ENCODE measurements at regions not wholly inside any gene's neighbourhood (a gene's known extent, or its start where the extent isn't known, plus 50 kb on each side); places are given as distances from the start of the nearest gene placed in this dataset.

DNA sequence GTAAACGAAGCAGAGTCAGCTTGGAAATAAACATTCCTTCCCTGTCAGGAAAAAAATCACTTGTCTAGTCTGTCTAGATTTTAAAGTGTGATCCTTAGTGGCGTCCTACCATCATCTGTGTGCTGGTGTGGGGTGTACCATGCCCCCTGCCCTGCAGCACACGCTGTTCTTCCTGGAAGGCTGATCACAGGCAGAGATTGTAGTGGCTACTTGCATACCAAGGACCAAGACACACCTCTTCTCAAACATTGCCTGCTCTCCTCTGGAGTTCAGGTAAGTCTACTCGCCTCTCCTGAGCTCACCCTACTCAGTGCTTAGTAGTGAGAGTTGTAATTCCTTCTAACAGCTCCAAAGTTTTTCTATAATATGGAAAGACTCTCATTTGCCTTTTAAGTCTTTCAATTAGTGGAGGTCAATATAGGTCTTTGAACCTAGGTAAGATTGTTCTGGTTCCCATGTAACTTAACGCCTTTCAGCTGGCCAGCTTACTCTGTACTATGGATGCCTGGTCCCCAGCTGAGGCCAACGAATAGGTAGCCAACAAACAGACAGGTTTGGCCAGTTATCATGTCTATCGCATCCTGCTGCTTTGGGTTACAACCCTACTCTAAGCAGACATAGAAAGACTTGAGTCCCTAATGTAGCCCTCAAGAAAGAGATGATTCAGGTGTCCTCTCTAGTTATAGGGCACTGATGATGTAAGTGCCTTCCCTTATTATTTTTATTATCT is 55.4 kb downstream of the XCL1 start:
- Histone ChIP-seq H3K4me2 (ENCODE audit: low read length) (no peak overlapping the region), H3F3A (ENCODE audit: control insufficient read depth, insufficient read depth) (no peaks in the 10 kb centered on the region), H3K9me2 (replicated peaks; ENCODE audit: control insufficient read depth, low read length) (no peaks in the 10 kb centered on the region), H3K4me3 (ENCODE audit: low read length) (no peak overlapping the region), H3K27me3 (ENCODE audit: control insufficient read depth, low read length) (no peaks in the 10 kb centered on the region), H3K36me3 (ENCODE audit: control insufficient read depth, low read length) (no peaks in the 10 kb centered on the region), H3K27ac (ENCODE audit: low read depth, low read length) (no peak overlapping the region), H3K9me3 (ENCODE audit: control insufficient read depth, insufficient read depth, low read length) (no peaks in the 10 kb centered on the region), H4K20me1 (ENCODE audit: control insufficient read depth, insufficient read depth, low read depth, low read length) (no peaks in the 10 kb centered on the region), H3K79me2 (ENCODE audit: control insufficient read depth, low read length) (no peaks in the 10 kb centered on the region), H3K4me1 (ENCODE audit: control insufficient read depth, low read length) (no peaks in the 10 kb centered on the region)
- TF ChIP-seq EZH2phosphoT487 (IDR thresholded peaks at IDR 0.05; ENCODE audit: borderline replicate concordance, low read length): no peak
- TF ChIP-seq, protein P1, sequence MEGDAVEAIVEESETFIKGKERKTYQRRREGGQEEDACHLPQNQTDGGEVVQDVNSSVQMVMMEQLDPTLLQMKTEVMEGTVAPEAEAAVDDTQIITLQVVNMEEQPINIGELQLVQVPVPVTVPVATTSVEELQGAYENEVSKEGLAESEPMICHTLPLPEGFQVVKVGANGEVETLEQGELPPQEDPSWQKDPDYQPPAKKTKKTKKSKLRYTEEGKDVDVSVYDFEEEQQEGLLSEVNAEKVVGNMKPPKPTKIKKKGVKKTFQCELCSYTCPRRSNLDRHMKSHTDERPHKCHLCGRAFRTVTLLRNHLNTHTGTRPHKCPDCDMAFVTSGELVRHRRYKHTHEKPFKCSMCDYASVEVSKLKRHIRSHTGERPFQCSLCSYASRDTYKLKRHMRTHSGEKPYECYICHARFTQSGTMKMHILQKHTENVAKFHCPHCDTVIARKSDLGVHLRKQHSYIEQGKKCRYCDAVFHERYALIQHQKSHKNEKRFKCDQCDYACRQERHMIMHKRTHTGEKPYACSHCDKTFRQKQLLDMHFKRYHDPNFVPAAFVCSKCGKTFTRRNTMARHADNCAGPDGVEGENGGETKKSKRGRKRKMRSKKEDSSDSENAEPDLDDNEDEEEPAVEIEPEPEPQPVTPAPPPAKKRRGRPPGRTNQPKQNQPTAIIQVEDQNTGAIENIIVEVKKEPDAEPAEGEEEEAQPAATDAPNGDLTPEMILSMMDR (IDR thresholded peaks at IDR 0.05; ENCODE audit: low read depth, low read length, poor library complexity, severe bottlenecking): no peak

DNA sequence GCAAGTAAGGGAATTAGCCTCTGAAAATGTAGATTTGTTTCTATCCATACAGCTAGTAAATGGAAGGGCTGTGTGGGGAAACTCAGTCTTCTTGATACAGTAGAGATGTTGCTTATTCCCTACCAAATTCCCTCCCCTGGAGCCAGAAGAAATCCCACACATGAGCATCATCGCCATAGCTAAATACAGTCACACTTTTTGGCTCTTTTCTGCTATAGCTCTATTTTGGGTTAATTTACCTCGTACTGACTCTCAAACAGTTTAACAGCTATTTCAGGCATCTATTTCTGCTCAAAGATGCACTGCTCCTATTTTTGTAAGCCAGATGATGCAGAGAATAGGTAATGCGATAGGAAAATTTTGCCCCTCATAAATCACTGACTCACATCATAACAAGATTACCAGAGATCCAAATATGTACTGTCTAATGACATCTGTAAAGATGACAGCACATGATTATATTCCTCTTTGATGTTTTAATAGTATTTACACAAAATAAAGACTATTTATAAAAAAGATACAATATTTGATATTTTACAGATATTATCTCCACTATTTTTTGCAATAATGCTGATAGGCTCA is 58.6 kb downstream of the XCL1 start:
- no peak overlapping the region for H3K4me2 ChIP-seq (ENCODE audit: low read length)
- no peaks in the 10 kb centered on the region for H3K36me3 ChIP-seq (ENCODE audit: control insufficient read depth, low read length)

DNA sequence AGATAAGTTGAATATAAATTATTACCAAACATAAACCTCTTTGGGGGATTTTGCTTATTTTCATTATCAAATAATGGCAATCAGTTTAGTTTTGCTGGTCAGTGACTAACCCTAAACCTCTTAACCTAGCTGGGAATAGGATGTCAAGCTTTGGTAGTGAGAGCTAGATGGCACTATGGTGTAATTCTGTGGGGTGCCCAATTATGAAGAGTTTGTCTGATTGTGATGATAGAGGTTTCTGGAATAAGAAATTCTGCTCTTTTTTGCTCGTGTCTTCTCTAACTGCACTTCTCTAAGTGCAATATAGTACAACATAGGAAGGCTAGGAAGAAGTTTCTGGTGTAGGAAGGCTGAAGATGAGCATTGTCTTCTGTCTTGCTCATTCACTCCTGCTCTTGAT is 59.8 kb downstream of the XCL1 start:
- H3K36me3 ChIP-seq (ENCODE audit: control insufficient read depth, low read length): no peaks in the 10 kb centered on the region
- no peak overlapping the region for H3K27ac ChIP-seq (ENCODE audit: low read depth, low read length)
- H3K27me3 ChIP-seq (ENCODE audit: control insufficient read depth, low read length): no peaks in the 10 kb centered on the region
- no peaks in the 10 kb centered on the region for H3K79me2 ChIP-seq (ENCODE audit: control insufficient read depth, low read length)
- H3K4me2 ChIP-seq (ENCODE audit: low read length): no peak overlapping the region
- no peaks in the 10 kb centered on the region for H3K9me2 ChIP-seq (replicated peaks; ENCODE audit: control insufficient read depth, low read length)
- no peaks in the 10 kb centered on the region for H3K4me1 ChIP-seq (ENCODE audit: control insufficient read depth, low read length)
- TF ChIP-seq, protein P1 (IDR thresholded peaks at IDR 0.05; ENCODE audit: low read depth, low read length, poor library complexity, severe bottlenecking): no peak
- no peak for TF ChIP-seq EZH2phosphoT487 (IDR thresholded peaks at IDR 0.05; ENCODE audit: borderline replicate concordance, low read length)
- no peak overlapping the region for H3K4me3 ChIP-seq (ENCODE audit: low read length)
- no peaks in the 10 kb centered on the region for H4K20me1 ChIP-seq (ENCODE audit: control insufficient read depth, insufficient read depth, low read depth, low read length)
- H3K9me3 ChIP-seq (ENCODE audit: control insufficient read depth, insufficient read depth, low read length): no peaks in the 10 kb centered on the region
- H3F3A ChIP-seq (ENCODE audit: control insufficient read depth, insufficient read depth): no peaks in the 10 kb centered on the region

More for the DNA sequence above, 58.6 kb downstream of the XCL1 start:
- Histone ChIP-seq H3K27me3 (ENCODE audit: control insufficient read depth, low read length) (no peaks in the 10 kb centered on the region), H4K20me1 (ENCODE audit: control insufficient read depth, insufficient read depth, low read depth, low read length) (no peaks in the 10 kb centered on the region), H3K9me3 (ENCODE audit: control insufficient read depth, insufficient read depth, low read length) (no peaks in the 10 kb centered on the region), H3F3A (ENCODE audit: control insufficient read depth, insufficient read depth) (no peaks in the 10 kb centered on the region), H3K4me1 (ENCODE audit: control insufficient read depth, low read length) (no peaks in the 10 kb centered on the region), H3K79me2 (ENCODE audit: control insufficient read depth, low read length) (no peaks in the 10 kb centered on the region), H3K9me2 (replicated peaks; ENCODE audit: control insufficient read depth, low read length) (no peaks in the 10 kb centered on the region), H3K4me3 (ENCODE audit: low read length) (no peak overlapping the region), H3K27ac (ENCODE audit: low read depth, low read length) (no peak overlapping the region)
- TF ChIP-seq, protein P1 (IDR thresholded peaks at IDR 0.05; ENCODE audit: low read depth, low read length, poor library complexity, severe bottlenecking): no peak
- no peak for TF ChIP-seq EZH2phosphoT487 (IDR thresholded peaks at IDR 0.05; ENCODE audit: borderline replicate concordance, low read length)
